RWPE2 (cell line): ENCODE measurements at regions not wholly inside any gene's neighbourhood (a gene's known extent, or its start where the extent isn't known, plus 50 kb on each side); places are given as distances from the start of the nearest gene placed in this dataset.

Experiments used
- ATAC-seq: fragments of 200-7000 bp; cut with Tn5 transposase; 3 replicates; pipeline ENCODE4 v1.9.1; 2021; ENCODE audit warnings: low read depth
- DNase-seq: peaks from one replicate; pipeline ENCODE4 v3.0.0-alpha.2; 2020; ENCODE audit warnings: low spot score
- H3K27ac ChIP-seq: fragments of 450-650 bp; 2 replicates; pipeline ENCODE4 v1.5.1; 2017; ENCODE audit warnings: mild to moderate bottlenecking; ENCODE audit not compliant: poor library complexity, severe bottlenecking
- H3K27me3 ChIP-seq: fragments of 250-450 bp; sonication (Bioruptor Pico); 2 replicates; pipeline ENCODE4 v1.5.1; 2021; ENCODE audit warnings: mild to moderate bottlenecking, moderate library complexity; ENCODE audit not compliant: insufficient read depth, poor library complexity, severe bottlenecking
- H3K36me3 ChIP-seq: fragments of 250-450 bp; sonication (Bioruptor Pico); 2 replicates; pipeline ENCODE4 v1.5.1; 2020; ENCODE audit warnings: low read depth, mild to moderate bottlenecking, moderate library complexity
- H3K4me1 ChIP-seq: fragments of 250-450 bp; sonication (Bioruptor Pico); 2 replicates; pipeline ENCODE4 v1.5.1; 2021; ENCODE audit warnings: mild to moderate bottlenecking, moderate library complexity; ENCODE audit not compliant: insufficient read depth, poor library complexity, severe bottlenecking
- H3K4me3 ChIP-seq: fragments of 250-450 bp; sonication (Bioruptor Pico); 2 replicates; pipeline ENCODE4 v1.5.1; 2021; ENCODE audit warnings: mild to moderate bottlenecking, moderate library complexity; ENCODE audit not compliant: severe bottlenecking
- H3K9me3 ChIP-seq: fragments of 250-450 bp; sonication (Bioruptor Pico); 2 replicates; pipeline ENCODE4 v1.5.1; 2021; ENCODE audit warnings: mild to moderate bottlenecking, moderate library complexity; ENCODE audit not compliant: severe bottlenecking
- TF ChIP-seq, protein P1 (sequence below): fragments of 450-650 bp; IDR thresholded peaks from one replicate; pipeline ENCODE4 v1.5.1; 2017; ENCODE audit warnings: mild to moderate bottlenecking, moderate library complexity; ENCODE audit not compliant: poor library complexity, severe bottlenecking

DNA sequence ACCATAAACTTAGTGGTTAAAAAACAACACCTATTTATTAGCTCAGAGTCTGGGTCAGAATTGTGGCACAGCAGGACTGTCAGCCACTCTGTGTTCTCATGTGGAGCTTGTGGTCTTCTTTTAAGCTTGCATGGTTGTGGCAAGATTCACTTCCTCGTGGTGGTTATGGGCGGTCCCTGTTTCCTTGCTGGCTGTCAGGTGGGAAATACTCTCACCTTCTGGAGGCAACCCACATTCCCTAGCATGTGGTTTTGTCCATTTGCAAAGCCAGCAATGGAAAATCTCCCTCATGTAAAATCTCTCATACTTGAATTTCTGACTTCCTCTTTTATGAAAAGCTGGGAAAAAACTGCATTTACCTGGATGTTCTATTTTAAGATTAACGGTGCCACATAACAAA, 229.8 kb downstream of the ALX1 start:
- no peak for ATAC-seq
- TF ChIP-seq, protein P1, sequence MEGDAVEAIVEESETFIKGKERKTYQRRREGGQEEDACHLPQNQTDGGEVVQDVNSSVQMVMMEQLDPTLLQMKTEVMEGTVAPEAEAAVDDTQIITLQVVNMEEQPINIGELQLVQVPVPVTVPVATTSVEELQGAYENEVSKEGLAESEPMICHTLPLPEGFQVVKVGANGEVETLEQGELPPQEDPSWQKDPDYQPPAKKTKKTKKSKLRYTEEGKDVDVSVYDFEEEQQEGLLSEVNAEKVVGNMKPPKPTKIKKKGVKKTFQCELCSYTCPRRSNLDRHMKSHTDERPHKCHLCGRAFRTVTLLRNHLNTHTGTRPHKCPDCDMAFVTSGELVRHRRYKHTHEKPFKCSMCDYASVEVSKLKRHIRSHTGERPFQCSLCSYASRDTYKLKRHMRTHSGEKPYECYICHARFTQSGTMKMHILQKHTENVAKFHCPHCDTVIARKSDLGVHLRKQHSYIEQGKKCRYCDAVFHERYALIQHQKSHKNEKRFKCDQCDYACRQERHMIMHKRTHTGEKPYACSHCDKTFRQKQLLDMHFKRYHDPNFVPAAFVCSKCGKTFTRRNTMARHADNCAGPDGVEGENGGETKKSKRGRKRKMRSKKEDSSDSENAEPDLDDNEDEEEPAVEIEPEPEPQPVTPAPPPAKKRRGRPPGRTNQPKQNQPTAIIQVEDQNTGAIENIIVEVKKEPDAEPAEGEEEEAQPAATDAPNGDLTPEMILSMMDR = no peak

DNA sequence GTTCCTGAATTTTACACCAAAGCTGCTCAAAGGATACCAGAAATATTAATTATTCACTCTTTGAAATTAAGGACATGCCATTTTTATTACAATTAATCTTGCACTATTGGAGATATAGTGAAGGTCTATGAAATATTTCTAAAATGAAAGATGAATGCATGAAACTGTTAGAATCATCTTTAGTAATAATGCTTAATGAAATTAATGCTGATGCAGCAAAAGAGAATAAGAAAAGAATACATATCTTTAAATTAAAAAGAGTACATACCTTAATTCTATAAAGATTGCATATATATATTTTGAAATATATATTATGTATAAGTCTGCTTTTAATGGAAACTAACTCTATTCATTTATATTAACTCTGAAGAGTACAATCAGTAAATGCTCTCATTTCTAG, 236.0 kb downstream of the ALX1 start:
- no peaks in the 10 kb centered on the region for H3K36me3 ChIP-seq
- TF ChIP-seq, protein P1 = no peak
- DNase-seq = no peak
- ATAC-seq = no peak
- H3K27me3 ChIP-seq = no peaks in the 10 kb centered on the region
- H3K4me3 ChIP-seq = no peak overlapping the region
- no peaks in the 10 kb centered on the region for H3K9me3 ChIP-seq
- no peak overlapping the region for H3K27ac ChIP-seq
- H3K4me1 ChIP-seq = peaks cover 5% of the 10 kb centered on the region

More for the DNA sequence above, 229.8 kb downstream of the ALX1 start:
- Histone ChIP-seq H3K4me3 (no peak overlapping the region), H3K9me3 (no peaks in the 10 kb centered on the region), H3K4me1 (no peaks in the 10 kb centered on the region), H3K27ac (no peak overlapping the region), H3K27me3 (no peaks in the 10 kb centered on the region), H3K36me3 (no peaks in the 10 kb centered on the region)
- no peak for DNase-seq

DNA sequence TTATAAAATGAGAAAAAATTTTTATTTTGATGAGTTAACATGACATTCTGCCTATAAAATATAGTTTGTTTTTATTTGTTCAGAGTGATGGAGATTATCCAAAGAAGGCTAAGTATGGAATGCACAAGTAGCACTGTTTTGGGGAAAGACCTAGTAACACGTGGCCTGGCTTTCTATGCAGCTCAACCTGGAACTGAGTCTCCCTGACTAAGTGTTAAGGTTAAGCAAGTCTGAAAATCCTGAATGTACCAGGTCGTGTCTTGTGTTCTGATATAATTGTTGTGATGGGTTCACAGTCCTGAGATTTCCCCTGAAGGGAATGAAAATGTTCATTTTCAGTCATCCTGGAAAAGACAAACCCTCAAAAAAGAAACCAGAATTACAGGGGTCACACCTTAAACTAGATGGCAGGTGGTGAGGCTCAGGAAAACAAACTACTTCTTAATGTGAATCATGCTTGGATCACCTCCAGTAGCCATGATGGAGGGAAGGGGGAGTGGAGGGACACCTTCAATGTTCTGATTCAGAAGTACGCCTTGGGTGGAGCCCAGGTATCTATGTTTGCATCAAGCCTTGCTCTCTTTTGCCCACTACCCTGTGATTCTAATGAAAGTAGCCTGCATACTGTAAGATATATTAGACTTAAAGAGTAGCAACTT, 236.8 kb downstream of the ALX1 start:
- Histone ChIP-seq H3K27me3 (no peaks in the 10 kb centered on the region), H3K4me3 (no peak overlapping the region), H3K27ac (no peak overlapping the region), H3K9me3 (no peaks in the 10 kb centered on the region), H3K4me1 (peaks cover 5% of the 10 kb centered on the region), H3K36me3 (no peaks in the 10 kb centered on the region)
- TF ChIP-seq, protein P1 = no peak
- DNase-seq = no peak
- ATAC-seq = peak; percentile 63

DNA sequence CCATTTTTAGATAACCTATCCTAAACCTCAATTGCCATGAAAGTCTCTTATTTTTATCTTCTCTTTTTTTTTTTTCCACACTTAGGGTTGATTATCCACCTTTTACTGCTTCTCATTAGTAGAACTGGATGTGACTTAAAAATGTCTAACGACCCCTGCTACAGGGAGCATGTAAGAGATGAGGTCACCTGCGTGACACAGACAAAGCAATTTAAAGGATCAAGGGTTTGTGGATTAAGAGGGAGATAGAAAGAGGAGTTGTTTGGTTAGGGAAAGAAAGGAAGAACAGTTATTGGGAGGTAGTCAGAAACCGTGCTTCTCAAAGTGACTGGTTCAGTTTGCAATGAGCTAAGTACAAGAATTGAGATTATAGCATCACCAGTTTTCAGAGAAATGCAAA, 239.1 kb downstream of the ALX1 start:
- TF ChIP-seq, protein P1 = no peak
- no peak overlapping the region for H3K27ac ChIP-seq
- H3K4me1 ChIP-seq = peaks cover 5% of the 10 kb centered on the region
- no peaks in the 10 kb centered on the region for H3K9me3 ChIP-seq
- H3K36me3 ChIP-seq = no peaks in the 10 kb centered on the region
- ATAC-seq (no peak), DNase-seq (no peak)
- no peaks in the 10 kb centered on the region for H3K27me3 ChIP-seq
- no peak overlapping the region for H3K4me3 ChIP-seq

DNA sequence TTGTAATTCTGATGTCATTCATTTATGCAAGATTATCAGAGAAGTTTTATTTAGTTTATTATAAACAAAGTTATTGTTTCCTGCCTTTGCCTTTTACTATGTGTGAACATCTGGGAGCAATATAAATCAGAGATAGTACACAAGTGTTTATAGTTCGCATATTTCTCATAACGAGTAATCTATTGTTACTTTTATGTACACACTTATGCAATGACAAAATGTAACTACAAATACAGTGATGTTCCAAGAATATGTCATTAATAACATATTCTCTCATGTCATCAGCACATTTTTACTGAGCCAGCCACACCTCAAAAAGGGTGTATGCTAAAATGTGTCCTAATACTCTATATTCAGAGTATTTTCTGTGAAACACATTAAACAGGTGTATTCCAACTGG, 243.2 kb downstream of the ALX1 start:
- Histone ChIP-seq H3K36me3 (no peaks in the 10 kb centered on the region), H3K9me3 (no peaks in the 10 kb centered on the region), H3K4me3 (no peak overlapping the region), H3K4me1 (no peaks in the 10 kb centered on the region), H3K27me3 (no peaks in the 10 kb centered on the region), H3K27ac (no peak overlapping the region)
- ATAC-seq = no peak
- TF ChIP-seq, protein P1 = no peak
- no peak for DNase-seq
